IMR-90 (cell line): ENCODE measurements at regions not wholly inside any gene's neighbourhood (a gene's known extent, or its start where the extent isn't known, plus 50 kb on each side); places are given as distances from the start of the nearest gene placed in this dataset.

Experiments used
- ATAC-seq: fragments of 200-7000 bp; cut with Tn5 transposase; 2 replicates; pipeline ENCODE4 v1.9.1; 2020; ENCODE audit warnings: low read depth, mild to moderate bottlenecking, moderate library complexity
- BruUV-seq: library from RNA; stranded (reverse); fragments of 400-500 nt; replicated peaks from 2 replicates; lab custom pipeline; 2021; lab: Mats Ljungman, UMichigan
- CTCF ChIA-PET: fragments of 300-600 bp; formaldehyde crosslinking; extraction: SDS; loops from one replicate; lab custom pipeline; 2021; ENCODE audit warnings: antibody characterized with exemption; lab: Yijun Ruan, JAX
- POLR2A ChIA-PET: fragments of 300-600 bp; sonication (Branson Sonifier 250); formaldehyde crosslinking; loops from one replicate; lab custom pipeline; 2022; ENCODE audit warnings: antibody characterized with exemption; ENCODE audit not compliant: unreplicated experiment; lab: Charles Lee
- DNase-seq: peaks from one replicate; pipeline ENCODE4 v3.0.0; 2013
- H2AFZ ChIP-seq: replicated peaks from 2 replicates; pipeline ENCODE3; 2013; ENCODE audit warnings: low read length, mild to moderate bottlenecking; ENCODE audit not compliant: poor library complexity
- H2AK5ac ChIP-seq: 2 replicates; pipeline ENCODE4 v1.6.1; 2013; ENCODE audit warnings: low read depth, low read length, inconsistent platforms
- H2AK9ac ChIP-seq: replicated peaks from 2 replicates; pipeline ENCODE3; 2013; ENCODE audit warnings: mild to moderate bottlenecking, low read depth, low read length, moderate library complexity; ENCODE audit not compliant: poor library complexity
- H2BK120ac ChIP-seq: 2 replicates; pipeline ENCODE4 v1.6.1; 2013; ENCODE audit warnings: low read depth, low read length, inconsistent platforms
- H2BK15ac ChIP-seq: 3 replicates; pipeline ENCODE4 v1.6.1; 2013; ENCODE audit warnings: low read depth, low read length, inconsistent platforms
- H2BK20ac ChIP-seq: 2 replicates; pipeline ENCODE4 v1.6.1; 2013; ENCODE audit warnings: low read depth, mild to moderate bottlenecking, inconsistent platforms, low read length, moderate library complexity
- H2BK5ac ChIP-seq: 2 replicates; pipeline ENCODE4 v1.6.1; 2013; ENCODE audit warnings: mild to moderate bottlenecking, low read depth, low read length, inconsistent platforms; ENCODE audit not compliant: poor library complexity, severe bottlenecking
- H3K14ac ChIP-seq: replicated peaks from 2 replicates; pipeline ENCODE4 v1.6.1; 2013; ENCODE audit warnings: low read depth, low read length, inconsistent platforms
- H3K18ac ChIP-seq: 2 replicates; pipeline ENCODE4 v1.6.1; 2013; ENCODE audit warnings: low read depth, low read length, control low read depth
- H3K23ac ChIP-seq: 2 replicates; pipeline ENCODE4 v1.6.1; 2013; ENCODE audit warnings: low read depth, low read length, inconsistent platforms
- H3K27ac ChIP-seq: 2 replicates; pipeline ENCODE4 v1.5.1; 2013; ENCODE audit warnings: mild to moderate bottlenecking, control low read depth, low read length; ENCODE audit not compliant: insufficient read depth
- H3K27me3 ChIP-seq: 2 replicates; pipeline ENCODE4 v1.6.1; 2013; ENCODE audit warnings: low read length; ENCODE audit not compliant: control insufficient read depth, insufficient read depth
- H3K36me3 ChIP-seq: 2 replicates; pipeline ENCODE4 v1.6.1; 2013; ENCODE audit warnings: low read length, mixed read lengths; ENCODE audit not compliant: control insufficient read depth, insufficient read depth
- H3K4ac ChIP-seq: 2 replicates; pipeline ENCODE4 v1.6.1; 2013; ENCODE audit warnings: low read depth, low read length, inconsistent platforms
- H3K4me1 ChIP-seq: 2 replicates; pipeline ENCODE4 v1.6.1; 2013; ENCODE audit warnings: low read length, mixed read lengths; ENCODE audit not compliant: control insufficient read depth, insufficient read depth
- H3K4me2 ChIP-seq: 2 replicates; pipeline ENCODE4 v1.6.1; 2013; ENCODE audit warnings: low read depth, mild to moderate bottlenecking, control low read depth, low read length, moderate library complexity
- H3K4me3 ChIP-seq: 2 replicates; pipeline ENCODE4 v1.5.1; 2013; ENCODE audit warnings: low read depth, mild to moderate bottlenecking, control low read depth, low read length, moderate library complexity; ENCODE audit not compliant: insufficient read depth
- H3K56ac ChIP-seq: 2 replicates; pipeline ENCODE4 v1.6.1; 2013; ENCODE audit warnings: low read length, inconsistent platforms; ENCODE audit not compliant: insufficient read depth; ENCODE audit errors: extremely low read depth
- H3K79me1 ChIP-seq, 2 experiments: 2 replicates each; pipeline ENCODE4 v1.6.1; 2013; ENCODE audit warnings: low read length in 2 of 2, inconsistent platforms in 1 of 2, low read depth in 1 of 2
- H3K9ac ChIP-seq: 2 replicates; pipeline ENCODE4 v1.6.1; 2013; ENCODE audit warnings: low read depth, low read length, control low read depth
- H3K9me1 ChIP-seq: 2 replicates; pipeline ENCODE4 v1.6.1; 2013; ENCODE audit warnings: low read length, inconsistent platforms; ENCODE audit not compliant: insufficient read depth
- H3K9me3 ChIP-seq: 2 replicates; pipeline ENCODE4 v1.6.1; 2013; ENCODE audit warnings: low read length; ENCODE audit not compliant: control insufficient read depth, insufficient read depth
- H4K20me1 ChIP-seq: 2 replicates; pipeline ENCODE4 v1.6.1; 2013; ENCODE audit warnings: low read length, inconsistent platforms; ENCODE audit not compliant: insufficient read depth
- H4K5ac ChIP-seq: 2 replicates; pipeline ENCODE4 v1.6.1; 2013; ENCODE audit warnings: mild to moderate bottlenecking, low read depth, low read length, control low read depth
- H4K8ac ChIP-seq, 2 experiments: 2 replicates each; pipeline ENCODE4 v1.6.1; 2013; ENCODE audit warnings: low read depth in 2 of 2, low read length in 2 of 2, control low read depth in 1 of 2, inconsistent platforms in 1 of 2
- H4K91ac ChIP-seq: 2 replicates; pipeline ENCODE4 v1.6.1; 2013; ENCODE audit warnings: low read depth, low read length, inconsistent platforms; ENCODE audit not compliant: insufficient read depth
- BHLHE40 ChIP-seq: fragments of 150-350 bp; IDR thresholded peaks from 2 replicates; pipeline ENCODE4 v1.6.1; 2016; ENCODE audit warnings: mild to moderate bottlenecking, low read depth, low read length
- CHD1 ChIP-seq: IDR thresholded peaks from 2 replicates; pipeline ENCODE4 v1.6.1; 2012; ENCODE audit warnings: low read depth, low read length, improper control_type of control experiment
- FOS ChIP-seq: fragments of 150-350 bp; IDR thresholded peaks from 2 replicates; pipeline ENCODE4 v1.6.1; 2016; ENCODE audit warnings: low read depth, low read length
- MAFK ChIP-seq: IDR thresholded peaks from 2 replicates; pipeline ENCODE4 v1.6.1; 2012; ENCODE audit warnings: low read depth, low read length, improper control_type of control experiment
- MAZ ChIP-seq: IDR thresholded peaks from 2 replicates; pipeline ENCODE4 v1.6.1; 2012; ENCODE audit warnings: low read depth, mild to moderate bottlenecking, low read length, improper control_type of control experiment, moderate library complexity, borderline replicate concordance
- NFE2L2 ChIP-seq: fragments of 150-350 bp; IDR thresholded peaks from 2 replicates; pipeline ENCODE4 v1.6.1; 2016; ENCODE audit warnings: low read depth, mild to moderate bottlenecking, low read length
- POLR2A ChIP-seq: IDR thresholded peaks from 2 replicates; pipeline ENCODE4 v1.6.1; 2012; ENCODE audit warnings: mild to moderate bottlenecking, low read depth, low read length
- RAD21 ChIP-seq: IDR thresholded peaks from 2 replicates; pipeline ENCODE4 v1.6.1; 2012; ENCODE audit warnings: low read length, improper control_type of control experiment
- RCOR1 ChIP-seq: IDR thresholded peaks from 2 replicates; pipeline ENCODE4 v1.6.1; 2012; ENCODE audit warnings: mild to moderate bottlenecking, low read length, improper control_type of control experiment; ENCODE audit not compliant: insufficient replicate concordance
- RFX5 ChIP-seq: IDR thresholded peaks from 2 replicates; pipeline ENCODE4 v1.8.0; 2012; ENCODE audit warnings: low read depth, mild to moderate bottlenecking, low read length, moderate library complexity
- WGBS, 2 experiments: methylation state at CpG; one replicate each; pipeline versions ENCODE4 v1.1.5 to v1.1.7; 2013; ENCODE audit warnings: missing lambda C conversion rate in 2 of 2; ENCODE audit not compliant: insufficient read length in 1 of 2; ENCODE audit errors: extremely low coverage in 2 of 2; 5-methylcytosine and 5-hydroxymethylcytosine counted together
- dilution Hi-C: fragments of 300-500 bp; cut with HindIII; formaldehyde crosslinking; loops from one replicate; pipeline ENCODE4 v1.14.3; 2018; ENCODE audit warnings: low sequenced_read_pairs; ENCODE audit not compliant: unreplicated experiment
- in situ Hi-C: fragments of 300-500 bp; cut with MboI; formaldehyde crosslinking; loops from 3 replicates; pipeline ENCODE4 v1.14.3; 2019; ENCODE audit warnings: low sequenced_read_pairs, inconsistent platforms, mixed read lengths
- intact Hi-C: fragments of 100-400 bp; cut with micrococcal nuclease; formaldehyde crosslinking; loops from 2 replicates; pipeline ENCODE4 v1.10.0; 2022
- TF ChIP-seq, protein P1 (sequence below): fragments of 150-350 bp; IDR thresholded peaks from 2 replicates; pipeline ENCODE4 v1.6.1; 2017; ENCODE audit warnings: mild to moderate bottlenecking, antibody characterized with exemption, low read length, low read depth
- TF ChIP-seq, protein P2 (sequence below): conservative IDR thresholded peaks from 2 replicates; pipeline ENCODE4 v1.5.1; 2012; ENCODE audit warnings: mild to moderate bottlenecking, low read depth, low read length, improper control_type of control experiment

DNA sequence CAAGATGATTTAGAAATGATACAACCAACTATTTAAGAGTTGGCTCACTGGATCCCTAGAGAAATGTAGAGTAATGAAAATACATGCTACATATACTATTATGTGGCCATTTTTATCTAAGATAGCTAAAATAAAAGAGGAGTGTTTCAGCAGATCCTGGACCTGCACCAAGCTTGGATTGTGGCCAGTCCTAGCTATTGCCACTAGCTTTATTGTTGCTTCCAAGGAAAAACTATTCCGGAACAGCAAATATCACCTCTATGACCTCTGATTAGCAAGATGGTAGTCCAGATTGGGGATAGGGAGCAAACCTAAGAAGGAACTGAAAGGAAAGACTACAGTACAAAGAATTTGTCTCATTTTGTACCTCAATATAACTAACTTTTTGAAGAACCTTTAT lies 63.7 kb upstream of the NDN start:
- Histone ChIP-seq H2BK15ac (no peak overlapping the region), H3K9ac (no peak overlapping the region), H3K27me3 (no peaks in the 10 kb centered on the region), H3K18ac (no peak overlapping the region), H2BK5ac (no peak overlapping the region), H3K4ac (no peak overlapping the region), H3K9me1 (no peaks in the 10 kb centered on the region), H4K8ac (no peak overlapping the region), H2AK9ac (no peak overlapping the region), H3K14ac (no peak overlapping the region), H3K4me1 (no peaks in the 10 kb centered on the region), H4K5ac (no peak overlapping the region), H3K56ac (no peak overlapping the region), H3K4me3 (no peak overlapping the region), H3K36me3 (no peaks in the 10 kb centered on the region), H3K9me3 (peaks cover 13% of the 10 kb centered on the region), H2BK20ac (no peak overlapping the region), H4K91ac (no peak overlapping the region), H4K20me1 (no peaks in the 10 kb centered on the region), H3K27ac (no peak overlapping the region), H3K4me2 (no peak overlapping the region), H2AK5ac (no peak overlapping the region), H2AFZ (no peak overlapping the region), H3K79me1 (no peaks in the 10 kb centered on the region), H2BK120ac (no peak overlapping the region), H3K23ac (no peak overlapping the region)
- intact Hi-C loops (no loop called here), in situ Hi-C loops (no loop called here), dilution Hi-C loops (no loop called here)
- no TSS peak for BruUV-seq
- no peak for ATAC-seq
- TF ChIP-seq RFX5 = no peak
- no peak for TF ChIP-seq MAZ
- TF ChIP-seq RCOR1 = no peak
- no peak for TF ChIP-seq MAFK
- TF ChIP-seq, protein P1, sequence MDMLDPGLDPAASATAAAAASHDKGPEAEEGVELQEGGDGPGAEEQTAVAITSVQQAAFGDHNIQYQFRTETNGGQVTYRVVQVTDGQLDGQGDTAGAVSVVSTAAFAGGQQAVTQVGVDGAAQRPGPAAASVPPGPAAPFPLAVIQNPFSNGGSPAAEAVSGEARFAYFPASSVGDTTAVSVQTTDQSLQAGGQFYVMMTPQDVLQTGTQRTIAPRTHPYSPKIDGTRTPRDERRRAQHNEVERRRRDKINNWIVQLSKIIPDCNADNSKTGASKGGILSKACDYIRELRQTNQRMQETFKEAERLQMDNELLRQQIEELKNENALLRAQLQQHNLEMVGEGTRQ = no peak
- no peak for TF ChIP-seq RAD21
- no peak for TF ChIP-seq CHD1
- TF ChIP-seq FOS = no peak
- TF ChIP-seq, protein P2, sequence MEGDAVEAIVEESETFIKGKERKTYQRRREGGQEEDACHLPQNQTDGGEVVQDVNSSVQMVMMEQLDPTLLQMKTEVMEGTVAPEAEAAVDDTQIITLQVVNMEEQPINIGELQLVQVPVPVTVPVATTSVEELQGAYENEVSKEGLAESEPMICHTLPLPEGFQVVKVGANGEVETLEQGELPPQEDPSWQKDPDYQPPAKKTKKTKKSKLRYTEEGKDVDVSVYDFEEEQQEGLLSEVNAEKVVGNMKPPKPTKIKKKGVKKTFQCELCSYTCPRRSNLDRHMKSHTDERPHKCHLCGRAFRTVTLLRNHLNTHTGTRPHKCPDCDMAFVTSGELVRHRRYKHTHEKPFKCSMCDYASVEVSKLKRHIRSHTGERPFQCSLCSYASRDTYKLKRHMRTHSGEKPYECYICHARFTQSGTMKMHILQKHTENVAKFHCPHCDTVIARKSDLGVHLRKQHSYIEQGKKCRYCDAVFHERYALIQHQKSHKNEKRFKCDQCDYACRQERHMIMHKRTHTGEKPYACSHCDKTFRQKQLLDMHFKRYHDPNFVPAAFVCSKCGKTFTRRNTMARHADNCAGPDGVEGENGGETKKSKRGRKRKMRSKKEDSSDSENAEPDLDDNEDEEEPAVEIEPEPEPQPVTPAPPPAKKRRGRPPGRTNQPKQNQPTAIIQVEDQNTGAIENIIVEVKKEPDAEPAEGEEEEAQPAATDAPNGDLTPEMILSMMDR = no peak
- TF ChIP-seq NFE2L2 = no peak
- no peak for TF ChIP-seq POLR2A
- no peak for TF ChIP-seq BHLHE40
- ChIA-PET POLR2A (no interaction called here), CTCF (no interaction called here)
- WGBS, 2 experiments = no CpG with 5 or more reads among the region's 1 CpG
- DNase-seq = no peak
